BE2C (cell line): ENCODE measurements at regions not wholly inside any gene's neighbourhood (a gene's known extent, or its start where the extent isn't known, plus 50 kb on each side); places are given as distances from the start of the nearest gene placed in this dataset.

Source experiments
- DNase-seq: peaks from one replicate; pipeline ENCODE4 v3.0.0-alpha.2; 2020
- H3K27me3 ChIP-seq: fragments of 250-450 bp; sonication (Bioruptor Pico); 2 replicates; pipeline ENCODE4 v1.5.1; 2020; ENCODE audit warnings: mild to moderate bottlenecking
- H3K36me3 ChIP-seq: fragments of 250-450 bp; sonication (Bioruptor Pico); 2 replicates; pipeline ENCODE4 v1.5.1; 2020; ENCODE audit warnings: mild to moderate bottlenecking
- H3K4me1 ChIP-seq: fragments of 250-450 bp; sonication (Bioruptor Pico); 2 replicates; pipeline ENCODE4 v1.5.1; 2020
- H3K4me3 ChIP-seq: 2 replicates; pipeline ENCODE4 v1.5.1; 2011; ENCODE audit warnings: low read depth, low read length
- H3K9me3 ChIP-seq: fragments of 250-450 bp; sonication (Bioruptor Pico); 2 replicates; pipeline ENCODE4 v1.5.1; 2020
- TF ChIP-seq, protein P1 (sequence below): IDR thresholded peaks from 2 replicates; pipeline ENCODE4 v1.5.1; 2012; ENCODE audit warnings: mild to moderate bottlenecking, low read depth, low read length

DNA sequence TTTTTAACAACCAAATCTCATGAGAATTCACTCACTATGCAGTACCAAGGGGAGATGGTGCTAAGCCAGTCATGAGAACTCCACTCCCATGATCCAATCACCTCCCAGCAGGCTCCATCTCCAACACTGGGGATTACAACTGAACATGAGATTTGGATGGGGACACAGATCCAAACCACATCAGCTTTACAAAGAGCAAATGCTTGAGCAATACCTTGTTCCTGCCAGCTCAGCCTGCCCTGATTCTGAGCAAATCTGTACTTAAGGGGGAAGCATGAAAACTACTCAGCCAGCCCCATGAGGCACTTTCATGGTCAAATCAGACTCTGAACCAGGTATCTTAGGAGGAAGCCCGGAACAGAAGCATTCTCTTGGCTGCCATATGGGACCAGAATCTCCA, 259.9 kb downstream of the TBC1D4 start:
- Histone ChIP-seq H3K9me3 (no peaks in the 10 kb centered on the region), H3K4me1 (no peaks in the 10 kb centered on the region), H3K4me3 (no peak overlapping the region), H3K36me3 (no peaks in the 10 kb centered on the region), H3K27me3 (no peaks in the 10 kb centered on the region)
- TF ChIP-seq, protein P1, sequence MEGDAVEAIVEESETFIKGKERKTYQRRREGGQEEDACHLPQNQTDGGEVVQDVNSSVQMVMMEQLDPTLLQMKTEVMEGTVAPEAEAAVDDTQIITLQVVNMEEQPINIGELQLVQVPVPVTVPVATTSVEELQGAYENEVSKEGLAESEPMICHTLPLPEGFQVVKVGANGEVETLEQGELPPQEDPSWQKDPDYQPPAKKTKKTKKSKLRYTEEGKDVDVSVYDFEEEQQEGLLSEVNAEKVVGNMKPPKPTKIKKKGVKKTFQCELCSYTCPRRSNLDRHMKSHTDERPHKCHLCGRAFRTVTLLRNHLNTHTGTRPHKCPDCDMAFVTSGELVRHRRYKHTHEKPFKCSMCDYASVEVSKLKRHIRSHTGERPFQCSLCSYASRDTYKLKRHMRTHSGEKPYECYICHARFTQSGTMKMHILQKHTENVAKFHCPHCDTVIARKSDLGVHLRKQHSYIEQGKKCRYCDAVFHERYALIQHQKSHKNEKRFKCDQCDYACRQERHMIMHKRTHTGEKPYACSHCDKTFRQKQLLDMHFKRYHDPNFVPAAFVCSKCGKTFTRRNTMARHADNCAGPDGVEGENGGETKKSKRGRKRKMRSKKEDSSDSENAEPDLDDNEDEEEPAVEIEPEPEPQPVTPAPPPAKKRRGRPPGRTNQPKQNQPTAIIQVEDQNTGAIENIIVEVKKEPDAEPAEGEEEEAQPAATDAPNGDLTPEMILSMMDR = no peak
- DNase-seq = no peak

DNA sequence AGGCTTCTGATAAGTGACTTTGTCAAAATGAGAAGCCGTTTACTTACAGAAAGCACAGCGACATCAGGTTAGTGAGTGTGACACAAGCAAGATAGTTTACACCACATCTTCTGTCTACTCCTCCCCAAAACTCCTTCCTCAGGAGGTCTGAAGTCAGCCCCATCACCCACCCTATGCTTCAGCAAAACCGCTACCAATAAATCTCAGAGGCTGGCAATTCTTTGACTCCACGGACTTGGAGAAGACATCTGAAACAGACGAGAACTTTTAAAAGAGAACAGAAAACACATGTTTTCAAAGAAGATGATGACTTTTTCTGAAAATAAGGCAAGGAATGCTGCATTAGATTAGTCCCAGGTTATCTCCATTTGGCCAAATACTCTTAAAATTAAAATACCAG, 261.1 kb downstream of the TBC1D4 start:
- TF ChIP-seq, protein P1 = no peak
- Histone ChIP-seq H3K4me3 (no peak overlapping the region), H3K9me3 (no peaks in the 10 kb centered on the region), H3K27me3 (no peaks in the 10 kb centered on the region), H3K4me1 (no peaks in the 10 kb centered on the region), H3K36me3 (no peaks in the 10 kb centered on the region)
- DNase-seq = no peak

DNA sequence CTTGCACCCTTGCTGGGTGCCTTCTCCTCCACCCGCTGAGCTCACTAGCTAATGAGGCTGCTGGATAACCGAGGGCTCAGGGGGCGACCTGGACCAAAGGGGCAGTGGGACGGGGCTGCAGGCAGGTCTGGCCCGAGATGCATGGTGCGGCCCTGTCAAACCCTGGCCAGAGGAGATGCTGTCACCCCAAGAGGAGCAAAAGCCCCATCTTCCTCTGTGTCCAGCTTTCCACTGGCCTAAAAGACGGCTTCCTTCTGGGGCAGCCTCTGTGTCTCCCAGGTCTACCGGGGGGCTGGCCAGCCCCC, 261.8 kb downstream of the TBC1D4 start:
- Histone ChIP-seq H3K9me3 (no peaks in the 10 kb centered on the region), H3K36me3 (no peaks in the 10 kb centered on the region), H3K27me3 (no peaks in the 10 kb centered on the region), H3K4me1 (no peaks in the 10 kb centered on the region), H3K4me3 (no peak overlapping the region)
- no peak for DNase-seq
- TF ChIP-seq, protein P1 = no peak

DNA sequence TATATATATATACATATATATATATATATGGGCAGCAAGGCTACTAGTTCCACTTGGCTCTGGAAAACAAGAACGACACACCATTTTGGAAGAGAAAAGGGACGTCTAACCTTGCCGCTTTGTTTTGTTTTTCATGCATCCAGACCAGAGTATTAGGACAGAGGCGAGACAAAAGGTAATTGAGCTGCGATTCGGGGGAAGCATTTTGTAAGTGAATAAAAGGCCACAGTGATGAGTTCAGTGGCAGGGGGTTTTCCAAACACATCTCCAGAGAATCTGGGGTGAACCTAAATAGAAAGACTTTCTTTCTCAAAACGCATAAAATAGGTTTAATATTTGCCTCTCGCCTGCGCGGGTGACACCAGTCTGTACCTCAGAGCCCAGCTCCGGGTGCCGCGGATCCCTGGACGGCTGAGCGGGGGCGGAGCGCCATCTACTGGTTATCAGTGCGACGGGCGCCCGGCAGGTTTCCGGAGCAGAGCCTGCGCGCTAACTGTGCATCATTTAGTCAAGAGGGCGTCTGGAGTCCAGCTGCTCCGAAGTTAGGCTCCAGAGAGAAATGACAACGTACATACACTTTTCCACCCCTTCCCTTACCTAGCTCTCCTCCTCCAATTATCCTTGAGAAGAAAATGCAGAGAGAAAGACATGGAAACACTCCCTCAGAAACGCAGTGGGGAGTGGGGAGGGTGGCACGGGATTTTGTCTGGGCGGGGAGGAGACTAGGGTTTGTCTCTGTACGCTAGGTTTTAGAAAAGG, 262.3 kb downstream of the TBC1D4 start:
- Histone ChIP-seq H3K4me1 (no peaks in the 10 kb centered on the region), H3K27me3 (no peaks in the 10 kb centered on the region), H3K36me3 (no peaks in the 10 kb centered on the region), H3K9me3 (no peaks in the 10 kb centered on the region), H3K4me3 (peak overlapping the region; percentile 65)
- TF ChIP-seq, protein P1 = peak; percentile 94
- peak; percentile 87 for DNase-seq

DNA sequence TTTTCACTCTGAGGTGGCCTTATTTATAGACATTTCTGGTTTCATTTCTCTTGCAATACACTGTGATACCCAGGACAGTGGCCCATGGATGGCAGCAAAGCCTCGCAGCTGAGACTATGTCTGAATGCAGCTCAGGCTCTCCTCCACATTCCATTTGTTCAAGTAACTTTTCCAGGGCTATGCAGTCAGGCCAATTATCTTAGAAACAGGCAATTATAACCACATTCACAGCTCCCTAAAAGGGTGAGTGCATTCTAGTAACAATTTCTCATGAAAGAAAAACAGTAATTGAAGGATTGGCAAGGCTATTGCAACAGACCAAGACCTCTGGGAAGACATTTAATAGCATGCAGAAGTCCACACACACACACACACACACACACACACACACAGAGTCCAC, 264.0 kb downstream of the TBC1D4 start:
- H3K27me3 ChIP-seq = no peaks in the 10 kb centered on the region
- TF ChIP-seq, protein P1 = no peak; the same call in 1 of the 2 replicates
- no peak overlapping the region for H3K4me3 ChIP-seq
- DNase-seq = no peak
- H3K4me1 ChIP-seq = no peaks in the 10 kb centered on the region
- no peaks in the 10 kb centered on the region for H3K36me3 ChIP-seq
- H3K9me3 ChIP-seq = no peaks in the 10 kb centered on the region

DNA sequence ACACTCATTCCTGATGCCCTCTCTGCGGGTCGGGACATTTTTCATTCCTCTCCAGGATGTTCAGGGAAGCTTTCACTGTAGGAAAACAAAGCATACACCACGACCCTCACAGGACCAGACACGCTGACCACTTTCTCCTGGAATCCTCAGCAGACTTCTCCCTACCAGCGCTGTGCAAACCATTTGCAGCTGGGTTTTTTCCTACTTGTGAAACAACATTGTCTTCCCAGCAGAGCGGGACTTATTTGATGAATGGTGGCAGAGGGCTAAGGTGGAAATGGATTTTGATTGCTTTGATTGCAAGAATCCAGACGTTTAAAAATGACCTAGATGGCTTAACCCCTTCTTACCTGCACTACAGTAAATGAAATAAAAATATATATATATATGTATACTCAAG, 265.9 kb downstream of the TBC1D4 start:
- DNase-seq = peak; percentile 12
- Histone ChIP-seq H3K9me3 (no peaks in the 10 kb centered on the region), H3K4me3 (no peak overlapping the region), H3K27me3 (no peaks in the 10 kb centered on the region), H3K36me3 (no peaks in the 10 kb centered on the region), H3K4me1 (no peaks in the 10 kb centered on the region)
- TF ChIP-seq, protein P1 = no peak
